HL-60 (cell line): ENCODE measurements at regions not wholly inside any gene's neighbourhood (a gene's known extent, or its start where the extent isn't known, plus 50 kb on each side); places are given as distances from the start of the nearest gene placed in this dataset.

ENCODE experiments used
- DNase-seq, 2 experiments: peaks; one replicate each; pipeline ENCODE4 v3.0.0-alpha.2; 2010 to 2020; ENCODE audit warnings: low read depth in 1 of 2, low spot score in 1 of 2
- H3K27ac ChIP-seq: fragments of 250-450 bp; sonication (Bioruptor Pico); replicated peaks from 2 replicates; pipeline ENCODE4 v1.5.1; 2020; ENCODE audit warnings: mild to moderate bottlenecking, moderate library complexity
- H3K27me3 ChIP-seq: fragments of 250-450 bp; sonication (Bioruptor Pico); 2 replicates; pipeline ENCODE4 v1.5.1; 2021; ENCODE audit warnings: mild to moderate bottlenecking, moderate library complexity; ENCODE audit not compliant: insufficient read depth, poor library complexity, severe bottlenecking
- H3K4me3 ChIP-seq: replicated peaks from 2 replicates; pipeline ENCODE4 v1.5.1; 2011; ENCODE audit warnings: mild to moderate bottlenecking, control low read depth, low read length; ENCODE audit not compliant: insufficient read depth
- GABPA ChIP-seq: IDR thresholded peaks from 2 replicates; pipeline ENCODE4 v1.6.1; 2012; ENCODE audit warnings: low read depth
- POLR2AphosphoS5 ChIP-seq: IDR thresholded peaks from 2 replicates; pipeline ENCODE4 v1.6.1; 2012; ENCODE audit warnings: low read depth
- SPI1 ChIP-seq: IDR thresholded peaks from 2 replicates; pipeline ENCODE4 v1.6.1; 2012; ENCODE audit warnings: low read depth, mild to moderate bottlenecking, borderline replicate concordance
- TF ChIP-seq, protein P1 (sequence below): IDR thresholded peaks from one replicate; pipeline ENCODE4 v1.5.1; 2011; ENCODE audit warnings: low read length, control low read depth, inconsistent platforms; ENCODE audit not compliant: insufficient read depth
- TF ChIP-seq, protein P2 (sequence below): IDR thresholded peaks from 2 replicates; pipeline ENCODE4 v1.6.1; 2012; ENCODE audit warnings: low read depth; ENCODE audit not compliant: insufficient replicate concordance

DNA sequence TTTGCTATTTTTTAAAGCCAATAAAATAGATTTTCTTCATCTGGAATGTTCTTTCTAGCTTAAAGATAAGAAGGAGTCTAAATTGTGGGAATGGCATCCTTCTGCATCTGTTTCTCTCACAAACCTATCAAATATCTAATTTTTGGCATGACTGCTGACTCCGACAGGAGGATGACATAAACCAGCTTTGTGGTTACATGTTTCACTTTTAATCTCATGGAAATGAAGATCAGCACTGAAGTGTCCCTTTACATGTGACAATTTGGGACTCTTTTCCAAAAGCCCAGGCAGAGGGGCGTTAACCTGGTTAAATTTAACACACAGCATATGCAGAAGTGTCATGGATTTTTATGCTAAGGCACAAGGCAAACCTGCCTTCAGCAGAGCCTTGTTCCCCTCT lies 694.7 kb downstream of the ARHGAP15 start:
- Histone ChIP-seq H3K27me3 (peaks cover 1% of the 10 kb centered on the region), H3K4me3 (no peak overlapping the region), H3K27ac (no peak overlapping the region)
- TF ChIP-seq POLR2AphosphoS5 = no peak
- no peak for DNase-seq

DNA sequence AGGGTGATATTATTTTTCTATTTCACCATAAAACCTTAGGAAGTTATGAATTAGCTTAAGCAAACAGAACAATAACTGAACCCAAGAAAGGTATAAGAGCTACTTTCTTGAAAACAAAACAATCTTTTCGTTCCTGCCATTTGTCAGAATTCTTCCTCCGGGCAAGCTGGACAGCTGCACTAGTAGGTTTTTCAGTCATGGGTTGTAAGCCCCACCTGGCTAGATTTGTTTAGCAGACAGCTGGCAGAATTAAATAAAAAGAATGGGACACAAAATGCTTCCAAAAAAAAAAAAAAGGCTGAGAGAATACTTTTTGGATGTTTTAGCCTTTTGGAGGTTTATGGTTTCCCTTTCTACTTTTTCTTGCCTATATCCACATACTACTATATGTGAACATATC lies 694.1 kb downstream of the ARHGAP15 start:
- no peak for DNase-seq
- no peak overlapping the region for H3K4me3 ChIP-seq
- no peak overlapping the region for H3K27ac ChIP-seq
- TF ChIP-seq, protein P1, sequence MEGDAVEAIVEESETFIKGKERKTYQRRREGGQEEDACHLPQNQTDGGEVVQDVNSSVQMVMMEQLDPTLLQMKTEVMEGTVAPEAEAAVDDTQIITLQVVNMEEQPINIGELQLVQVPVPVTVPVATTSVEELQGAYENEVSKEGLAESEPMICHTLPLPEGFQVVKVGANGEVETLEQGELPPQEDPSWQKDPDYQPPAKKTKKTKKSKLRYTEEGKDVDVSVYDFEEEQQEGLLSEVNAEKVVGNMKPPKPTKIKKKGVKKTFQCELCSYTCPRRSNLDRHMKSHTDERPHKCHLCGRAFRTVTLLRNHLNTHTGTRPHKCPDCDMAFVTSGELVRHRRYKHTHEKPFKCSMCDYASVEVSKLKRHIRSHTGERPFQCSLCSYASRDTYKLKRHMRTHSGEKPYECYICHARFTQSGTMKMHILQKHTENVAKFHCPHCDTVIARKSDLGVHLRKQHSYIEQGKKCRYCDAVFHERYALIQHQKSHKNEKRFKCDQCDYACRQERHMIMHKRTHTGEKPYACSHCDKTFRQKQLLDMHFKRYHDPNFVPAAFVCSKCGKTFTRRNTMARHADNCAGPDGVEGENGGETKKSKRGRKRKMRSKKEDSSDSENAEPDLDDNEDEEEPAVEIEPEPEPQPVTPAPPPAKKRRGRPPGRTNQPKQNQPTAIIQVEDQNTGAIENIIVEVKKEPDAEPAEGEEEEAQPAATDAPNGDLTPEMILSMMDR = no peak
- TF ChIP-seq SPI1 (no peak), POLR2AphosphoS5 (no peak), GABPA (no peak)
- TF ChIP-seq, protein P2, sequence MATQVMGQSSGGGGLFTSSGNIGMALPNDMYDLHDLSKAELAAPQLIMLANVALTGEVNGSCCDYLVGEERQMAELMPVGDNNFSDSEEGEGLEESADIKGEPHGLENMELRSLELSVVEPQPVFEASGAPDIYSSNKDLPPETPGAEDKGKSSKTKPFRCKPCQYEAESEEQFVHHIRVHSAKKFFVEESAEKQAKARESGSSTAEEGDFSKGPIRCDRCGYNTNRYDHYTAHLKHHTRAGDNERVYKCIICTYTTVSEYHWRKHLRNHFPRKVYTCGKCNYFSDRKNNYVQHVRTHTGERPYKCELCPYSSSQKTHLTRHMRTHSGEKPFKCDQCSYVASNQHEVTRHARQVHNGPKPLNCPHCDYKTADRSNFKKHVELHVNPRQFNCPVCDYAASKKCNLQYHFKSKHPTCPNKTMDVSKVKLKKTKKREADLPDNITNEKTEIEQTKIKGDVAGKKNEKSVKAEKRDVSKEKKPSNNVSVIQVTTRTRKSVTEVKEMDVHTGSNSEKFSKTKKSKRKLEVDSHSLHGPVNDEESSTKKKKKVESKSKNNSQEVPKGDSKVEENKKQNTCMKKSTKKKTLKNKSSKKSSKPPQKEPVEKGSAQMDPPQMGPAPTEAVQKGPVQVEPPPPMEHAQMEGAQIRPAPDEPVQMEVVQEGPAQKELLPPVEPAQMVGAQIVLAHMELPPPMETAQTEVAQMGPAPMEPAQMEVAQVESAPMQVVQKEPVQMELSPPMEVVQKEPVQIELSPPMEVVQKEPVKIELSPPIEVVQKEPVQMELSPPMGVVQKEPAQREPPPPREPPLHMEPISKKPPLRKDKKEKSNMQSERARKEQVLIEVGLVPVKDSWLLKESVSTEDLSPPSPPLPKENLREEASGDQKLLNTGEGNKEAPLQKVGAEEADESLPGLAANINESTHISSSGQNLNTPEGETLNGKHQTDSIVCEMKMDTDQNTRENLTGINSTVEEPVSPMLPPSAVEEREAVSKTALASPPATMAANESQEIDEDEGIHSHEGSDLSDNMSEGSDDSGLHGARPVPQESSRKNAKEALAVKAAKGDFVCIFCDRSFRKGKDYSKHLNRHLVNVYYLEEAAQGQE = no peak
- H3K27me3 ChIP-seq = no peaks in the 10 kb centered on the region

DNA sequence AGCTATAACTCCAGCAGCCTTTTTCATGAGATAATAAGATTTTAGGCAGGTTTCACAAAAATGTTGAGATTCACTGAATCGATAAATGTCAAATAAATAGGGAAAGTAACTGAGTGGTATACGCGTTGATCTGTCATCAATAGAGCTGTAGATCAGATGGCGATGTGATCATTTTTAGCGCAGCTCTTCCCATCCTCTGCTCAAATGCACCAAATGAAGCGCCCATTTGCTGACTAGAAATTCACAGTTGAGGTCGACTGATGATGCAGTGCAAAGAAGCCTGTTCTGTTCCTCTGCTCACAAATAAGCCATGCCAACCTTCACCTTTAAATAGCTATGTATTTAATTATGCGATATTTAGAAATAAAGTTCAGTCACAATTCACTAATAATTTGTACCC lies 693.5 kb downstream of the ARHGAP15 start:
- DNase-seq = no peak
- Histone ChIP-seq H3K27ac (no peak overlapping the region), H3K4me3 (no peak overlapping the region), H3K27me3 (no peaks in the 10 kb centered on the region)
- TF ChIP-seq, protein P2 = no peak
- TF ChIP-seq, protein P1 = no peak
- TF ChIP-seq POLR2AphosphoS5 = no peak

DNA sequence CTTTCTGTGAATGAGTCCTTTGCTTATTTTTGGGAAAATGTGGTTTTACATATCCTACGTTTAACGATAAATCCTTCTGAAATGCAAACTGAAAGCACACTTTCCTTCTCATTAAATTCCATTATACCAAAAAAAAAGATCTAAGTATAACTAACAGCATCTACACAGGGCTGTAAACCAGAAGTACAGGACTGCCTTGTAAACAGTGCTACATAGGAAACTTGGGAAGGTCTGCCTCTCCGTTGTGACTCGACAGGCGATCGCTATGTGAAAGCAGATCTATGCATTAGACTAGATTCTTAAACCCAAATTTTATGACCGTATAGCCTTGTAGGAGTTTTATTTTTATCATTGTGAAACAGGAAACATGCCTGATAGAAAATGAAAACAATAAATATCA lies 690.5 kb downstream of the ARHGAP15 start:
- TF ChIP-seq, protein P1 = no peak
- TF ChIP-seq SPI1 = no peak
- TF ChIP-seq, protein P2 = no peak
- no peak for TF ChIP-seq POLR2AphosphoS5
- no peak for TF ChIP-seq GABPA
- Histone ChIP-seq H3K27me3 (no peaks in the 10 kb centered on the region), H3K27ac (no peak overlapping the region), H3K4me3 (no peak overlapping the region)
- no peak for DNase-seq
